ENCODE measurements at regions not wholly inside any gene's neighbourhood (a gene's known extent, or its start where the extent isn't known, plus 50 kb on each side); places are given as distances from the start of the nearest gene placed in this dataset.

- no peak for DNase-seq (ENCODE audit: low spot score)
- no peak for TF ChIP-seq CTCF (IDR thresholded peaks at IDR 0.05; ENCODE audit: borderline replicate concordance, control extremely low read depth, extremely low read depth, insufficient read depth, missing control alignments)
- in situ Hi-C loops (cut with MboI; ENCODE audit: low sequenced_read_pairs, unreplicated experiment) = no loop called here
Observed at GRCh38 chr5:37906416-37906815, 66.6 kb upstream of the GDNF start.

GRCh38 chr5:37905230-37905629 lies 65.4 kb upstream of the GDNF start:
- in situ Hi-C loops (cut with MboI; ENCODE audit: low sequenced_read_pairs, unreplicated experiment) = no loop called here
- DNase-seq (ENCODE audit: low spot score) = no peak
- TF ChIP-seq CTCF (IDR thresholded peaks at IDR 0.05; ENCODE audit: borderline replicate concordance, control extremely low read depth, extremely low read depth, insufficient read depth, missing control alignments) = no peak

GRCh38 chr5:37902323-37902722 lies 62.5 kb upstream of the GDNF start:
- in situ Hi-C loops (cut with MboI; ENCODE audit: low sequenced_read_pairs, unreplicated experiment) = no loop called here
- no peak for TF ChIP-seq CTCF (IDR thresholded peaks at IDR 0.05; ENCODE audit: borderline replicate concordance, control extremely low read depth, extremely low read depth, insufficient read depth, missing control alignments)
- DNase-seq (ENCODE audit: low spot score) = no peak

- in situ Hi-C loops (cut with MboI; ENCODE audit: low sequenced_read_pairs, unreplicated experiment) = no loop called here
- TF ChIP-seq CTCF (IDR thresholded peaks at IDR 0.05; ENCODE audit: borderline replicate concordance, control extremely low read depth, extremely low read depth, insufficient read depth, missing control alignments) = no peak
- no peak for DNase-seq (ENCODE audit: low spot score)
Observed at GRCh38 chr5:37900692-37901091, 60.9 kb upstream of the GDNF start.

GRCh38 chr5:37899037-37899436 lies 59.2 kb upstream of the GDNF start:
- in situ Hi-C loops (cut with MboI; ENCODE audit: low sequenced_read_pairs, unreplicated experiment) = no loop called here
- no peak for TF ChIP-seq CTCF (IDR thresholded peaks at IDR 0.05; ENCODE audit: borderline replicate concordance, control extremely low read depth, extremely low read depth, insufficient read depth, missing control alignments)

GRCh38 chr5:37896159-37896558 lies 56.3 kb upstream of the GDNF start:
- TF ChIP-seq CTCF (IDR thresholded peaks at IDR 0.05; ENCODE audit: borderline replicate concordance, control extremely low read depth, extremely low read depth, insufficient read depth, missing control alignments) = no peak
- in situ Hi-C loops (cut with MboI; ENCODE audit: low sequenced_read_pairs, unreplicated experiment) = no loop called here

More at GRCh38 chr5:37899037-37899436, 59.2 kb upstream of the GDNF start:
- no peak for DNase-seq (ENCODE audit: low spot score)

More at GRCh38 chr5:37896159-37896558, 56.3 kb upstream of the GDNF start:
- DNase-seq (ENCODE audit: low spot score) = no peak
